Epithelial cell of proximal tubule (primary cell): ENCODE measurements at regions not wholly inside any gene's neighbourhood (a gene's known extent, or its start where the extent isn't known, plus 50 kb on each side); places are given as distances from the start of the nearest gene placed in this dataset.

Experiments used
- DNase-seq: peaks from one replicate; pipeline ENCODE4 v3.0.0-alpha.2; 2011; ENCODE audit warnings: low read depth
- H3K4me3 ChIP-seq: 2 replicates; pipeline ENCODE4 v1.5.1; 2011; ENCODE audit warnings: low read depth, mild to moderate bottlenecking, low read length
- TF ChIP-seq, protein P1 (sequence below): conservative IDR thresholded peaks from 2 replicates; pipeline ENCODE4 v1.5.1; 2012; ENCODE audit warnings: low read depth, mild to moderate bottlenecking, low read length

DNA sequence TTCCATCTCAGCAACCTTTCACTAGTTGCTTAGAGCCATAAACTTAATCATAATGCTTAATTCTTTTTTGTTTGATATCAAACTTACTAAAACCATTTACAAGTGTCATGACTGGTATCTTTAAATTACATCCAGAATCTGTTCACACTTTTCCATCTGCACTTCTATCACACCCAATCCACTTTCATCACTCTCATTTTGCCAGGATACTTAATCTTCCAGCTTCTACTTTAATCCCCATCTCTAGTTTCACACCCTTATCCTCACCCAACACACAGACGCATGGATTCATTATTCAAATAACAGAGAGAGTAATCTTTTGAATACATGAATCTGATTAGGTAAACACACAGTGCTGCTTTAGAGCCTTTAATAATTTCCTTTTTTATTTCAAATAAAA lies 828.4 kb downstream of the HACE1 start:
- DNase-seq = no peak
- H3K4me3 ChIP-seq = no peak overlapping the region
- TF ChIP-seq, protein P1, sequence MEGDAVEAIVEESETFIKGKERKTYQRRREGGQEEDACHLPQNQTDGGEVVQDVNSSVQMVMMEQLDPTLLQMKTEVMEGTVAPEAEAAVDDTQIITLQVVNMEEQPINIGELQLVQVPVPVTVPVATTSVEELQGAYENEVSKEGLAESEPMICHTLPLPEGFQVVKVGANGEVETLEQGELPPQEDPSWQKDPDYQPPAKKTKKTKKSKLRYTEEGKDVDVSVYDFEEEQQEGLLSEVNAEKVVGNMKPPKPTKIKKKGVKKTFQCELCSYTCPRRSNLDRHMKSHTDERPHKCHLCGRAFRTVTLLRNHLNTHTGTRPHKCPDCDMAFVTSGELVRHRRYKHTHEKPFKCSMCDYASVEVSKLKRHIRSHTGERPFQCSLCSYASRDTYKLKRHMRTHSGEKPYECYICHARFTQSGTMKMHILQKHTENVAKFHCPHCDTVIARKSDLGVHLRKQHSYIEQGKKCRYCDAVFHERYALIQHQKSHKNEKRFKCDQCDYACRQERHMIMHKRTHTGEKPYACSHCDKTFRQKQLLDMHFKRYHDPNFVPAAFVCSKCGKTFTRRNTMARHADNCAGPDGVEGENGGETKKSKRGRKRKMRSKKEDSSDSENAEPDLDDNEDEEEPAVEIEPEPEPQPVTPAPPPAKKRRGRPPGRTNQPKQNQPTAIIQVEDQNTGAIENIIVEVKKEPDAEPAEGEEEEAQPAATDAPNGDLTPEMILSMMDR = no peak

DNA sequence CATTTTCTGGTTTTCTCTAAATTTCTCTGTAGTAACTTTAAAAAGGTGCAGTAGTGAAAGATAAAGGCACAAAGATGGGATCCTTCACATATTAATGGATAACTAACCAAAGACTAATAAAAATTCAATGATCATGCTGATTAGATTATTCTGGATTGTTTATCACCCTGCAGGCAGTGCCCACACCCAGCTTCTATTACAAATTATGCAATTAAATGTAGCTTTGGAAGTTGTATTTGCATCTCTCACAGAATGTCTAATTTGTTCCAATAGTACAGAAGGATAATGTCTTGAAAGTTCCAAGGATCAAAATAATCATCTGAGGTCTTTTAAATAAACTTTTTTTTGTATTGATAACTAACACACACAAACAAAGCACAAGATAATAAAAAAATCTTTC lies 837.6 kb downstream of the HACE1 start:
- no peak for DNase-seq
- no peak overlapping the region for H3K4me3 ChIP-seq
- TF ChIP-seq, protein P1 = no peak

DNA sequence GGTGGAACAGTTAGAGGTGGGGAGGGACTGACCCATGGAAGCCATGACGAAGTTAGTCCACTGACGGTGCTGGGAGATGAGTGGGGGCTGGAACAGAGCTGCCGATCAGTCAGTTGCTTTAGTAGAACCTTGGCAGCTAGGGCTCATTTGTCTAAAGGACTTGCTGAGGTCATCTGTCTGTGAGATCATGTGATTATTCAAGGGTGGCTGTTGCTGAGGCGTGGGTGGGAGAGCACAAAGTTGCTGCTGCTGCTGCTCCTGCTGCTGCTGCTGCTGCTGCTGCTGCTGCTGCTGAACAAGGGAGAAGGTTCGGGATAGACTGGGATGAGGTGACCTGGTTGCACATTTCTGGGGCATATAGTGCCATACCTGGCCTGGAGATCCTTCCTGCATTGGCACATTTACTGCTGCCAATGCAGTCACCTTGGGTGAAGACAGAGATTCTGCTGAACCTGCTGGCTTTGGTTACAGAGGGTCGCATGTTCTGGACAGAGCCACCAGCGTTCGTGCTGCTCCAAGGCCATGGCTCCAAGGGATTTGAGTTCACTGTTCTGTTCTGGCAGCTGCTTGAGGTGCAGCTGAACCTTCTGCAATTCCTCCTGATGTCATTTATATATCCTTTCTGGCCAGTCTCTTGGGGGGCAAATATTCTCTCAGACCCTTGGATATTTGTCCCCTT lies 840.5 kb downstream of the HACE1 start:
- DNase-seq = no peak
- TF ChIP-seq, protein P1 = no peak
- H3K4me3 ChIP-seq = no peak overlapping the region

DNA sequence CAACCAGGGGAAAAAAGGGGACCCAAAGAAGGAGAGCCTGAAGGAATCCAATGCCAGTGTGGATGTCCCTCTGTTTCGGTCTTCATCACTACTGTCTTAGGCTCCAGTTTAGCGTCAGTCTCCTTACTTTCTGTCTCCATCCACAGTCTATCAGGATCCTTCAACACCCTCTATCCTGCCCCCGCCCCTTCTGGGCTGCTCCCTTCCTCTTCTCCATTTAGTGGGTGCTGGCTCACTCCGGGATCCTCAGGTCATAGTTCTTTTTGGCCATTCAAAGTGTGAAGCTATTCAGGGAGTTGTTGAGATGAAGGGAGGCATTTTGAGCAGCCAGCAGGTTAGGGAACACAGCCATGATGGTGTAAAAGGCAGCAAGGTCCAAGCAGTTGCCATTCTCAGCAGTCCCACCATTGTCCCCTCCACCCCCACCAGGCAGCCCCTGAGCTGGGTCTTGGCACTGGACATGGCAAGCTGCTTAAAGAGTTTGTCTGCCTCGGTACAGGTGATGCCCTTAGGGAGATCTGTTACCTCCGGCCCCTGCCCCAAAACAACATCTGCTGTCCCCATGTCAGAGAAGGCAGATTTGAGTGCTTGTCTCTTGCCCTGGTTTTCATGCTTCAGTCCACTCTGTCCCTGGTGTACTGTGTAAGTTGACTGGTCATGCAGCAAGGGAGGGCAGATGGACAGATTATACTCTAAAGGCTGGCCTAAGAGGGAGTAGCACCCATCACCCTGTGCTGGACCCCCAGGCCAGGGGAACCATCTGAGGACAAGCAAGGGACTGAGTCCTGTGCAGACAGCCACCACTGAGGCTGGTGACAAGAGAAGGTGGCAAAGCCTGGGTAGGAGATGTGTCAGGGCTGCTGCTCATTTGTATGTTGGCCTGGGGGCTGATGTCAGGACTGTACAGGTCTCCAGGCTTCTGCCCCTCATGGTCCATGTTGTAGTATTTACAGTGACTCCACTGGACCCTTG lies 842.0 kb downstream of the HACE1 start:
- no peak for DNase-seq
- H3K4me3 ChIP-seq = no peak overlapping the region
- TF ChIP-seq, protein P1 = no peak

DNA sequence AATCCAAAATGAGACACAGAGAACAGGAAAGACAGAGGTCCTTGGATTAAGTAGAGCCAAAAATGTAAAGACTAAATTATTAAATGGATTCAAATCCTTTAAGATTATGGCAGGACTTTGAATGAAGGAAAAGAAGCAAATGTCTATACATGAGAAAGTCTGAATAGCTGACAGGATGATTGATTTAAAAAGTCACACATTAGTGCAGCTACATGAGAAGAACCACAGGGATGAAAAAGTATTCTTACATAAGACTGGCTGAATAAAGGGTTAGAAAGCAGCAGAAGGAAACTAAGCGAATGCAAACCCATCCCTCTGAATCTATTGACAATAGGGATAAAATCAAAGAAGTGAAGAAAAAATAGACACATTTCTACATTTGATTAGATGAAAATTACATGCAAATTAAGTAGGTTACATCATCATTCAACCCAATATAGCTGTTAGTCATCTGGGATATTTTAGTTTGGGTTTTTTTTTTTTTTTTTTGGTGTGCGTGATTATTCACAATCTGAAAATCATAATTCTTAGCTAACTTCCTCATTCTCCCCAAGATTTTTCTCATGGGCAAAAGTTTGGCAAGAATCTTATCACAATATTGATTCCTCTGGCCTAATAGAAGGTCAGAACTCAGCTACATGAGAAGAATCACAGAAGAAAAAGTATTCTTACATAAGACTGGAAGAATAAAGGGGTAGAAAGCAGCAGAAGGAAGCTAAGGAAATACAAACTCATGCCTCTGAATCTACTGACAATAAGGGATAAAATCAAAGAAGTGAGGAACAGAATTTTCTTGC lies 845.4 kb downstream of the HACE1 start:
- TF ChIP-seq, protein P1 = no peak
- no peak overlapping the region for H3K4me3 ChIP-seq
- DNase-seq = no peak

DNA sequence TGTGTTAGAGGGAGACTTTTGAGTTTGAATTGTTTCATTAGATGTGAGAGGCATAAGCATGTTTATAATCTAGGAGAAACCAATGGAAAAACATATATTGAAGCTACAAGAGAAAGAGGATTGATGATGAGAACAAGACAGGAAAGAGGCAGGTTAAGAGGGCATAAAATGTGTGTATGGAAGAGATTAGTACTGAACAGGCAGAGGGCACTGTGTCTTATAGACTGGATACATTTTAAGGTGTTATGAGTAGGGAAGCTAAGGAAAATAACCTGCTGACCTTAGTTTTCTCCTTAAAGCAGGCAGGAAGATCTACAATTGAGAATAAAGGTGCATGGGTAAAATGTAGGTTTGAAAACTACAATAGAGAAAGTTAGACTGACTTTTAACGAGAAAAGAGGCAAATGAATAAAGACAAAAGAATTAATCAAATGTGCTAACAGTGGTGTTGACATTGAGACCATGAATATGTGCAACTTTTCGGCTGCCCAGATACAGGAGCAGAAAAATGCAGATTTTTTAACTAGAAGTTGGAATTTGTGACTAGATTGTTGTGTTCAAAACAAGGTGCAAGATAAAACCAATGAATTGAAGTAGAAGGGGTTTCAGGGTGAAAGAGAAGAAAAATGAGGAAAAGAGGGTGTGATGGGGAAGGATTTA lies 846.3 kb downstream of the HACE1 start:
- no peak for DNase-seq
- TF ChIP-seq, protein P1 = no peak
- no peak overlapping the region for H3K4me3 ChIP-seq
